ENCODE measurements at regions not wholly inside any gene's neighbourhood (a gene's known extent, or its start where the extent isn't known, plus 50 kb on each side); places are given as distances from the start of the nearest gene placed in this dataset.

- WGBS, 2 donors, result 68 to 89% methylated on average over 2 of the region's 2 CpGs
- no peak for DNase-seq
- H3K27ac ChIP-seq, result no peak overlapping the region
- H3K9me3 ChIP-seq, result no peaks in the 10 kb centered on the region
- H3K36me3 ChIP-seq, result no peaks in the 10 kb centered on the region
- ATAC-seq (ENCODE audit: low FRiP score in 2 of 2), result no peak
- no peak overlapping the region for H3K4me3 ChIP-seq
- TF ChIP-seq EP300 (IDR thresholded peaks at IDR 0.05), result no peak
- TF ChIP-seq POLR2AphosphoS5 (IDR thresholded peaks at IDR 0.05), result no peak
- TF ChIP-seq POLR2A (IDR thresholded peaks at IDR 0.05), result no peak
- TF ChIP-seq, protein P1, sequence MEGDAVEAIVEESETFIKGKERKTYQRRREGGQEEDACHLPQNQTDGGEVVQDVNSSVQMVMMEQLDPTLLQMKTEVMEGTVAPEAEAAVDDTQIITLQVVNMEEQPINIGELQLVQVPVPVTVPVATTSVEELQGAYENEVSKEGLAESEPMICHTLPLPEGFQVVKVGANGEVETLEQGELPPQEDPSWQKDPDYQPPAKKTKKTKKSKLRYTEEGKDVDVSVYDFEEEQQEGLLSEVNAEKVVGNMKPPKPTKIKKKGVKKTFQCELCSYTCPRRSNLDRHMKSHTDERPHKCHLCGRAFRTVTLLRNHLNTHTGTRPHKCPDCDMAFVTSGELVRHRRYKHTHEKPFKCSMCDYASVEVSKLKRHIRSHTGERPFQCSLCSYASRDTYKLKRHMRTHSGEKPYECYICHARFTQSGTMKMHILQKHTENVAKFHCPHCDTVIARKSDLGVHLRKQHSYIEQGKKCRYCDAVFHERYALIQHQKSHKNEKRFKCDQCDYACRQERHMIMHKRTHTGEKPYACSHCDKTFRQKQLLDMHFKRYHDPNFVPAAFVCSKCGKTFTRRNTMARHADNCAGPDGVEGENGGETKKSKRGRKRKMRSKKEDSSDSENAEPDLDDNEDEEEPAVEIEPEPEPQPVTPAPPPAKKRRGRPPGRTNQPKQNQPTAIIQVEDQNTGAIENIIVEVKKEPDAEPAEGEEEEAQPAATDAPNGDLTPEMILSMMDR (IDR thresholded peaks at IDR 0.05), result no peak
- H3K27me3 ChIP-seq, result no peaks in the 10 kb centered on the region
- peaks cover 0 to 15% (median 3%) of the 10 kb centered on the region in 4 donors for H3K4me1 ChIP-seq
Observed at GRCh38 chr2:37869304-37869703, 55.8 kb upstream of the RMDN2 start.

DNA sequence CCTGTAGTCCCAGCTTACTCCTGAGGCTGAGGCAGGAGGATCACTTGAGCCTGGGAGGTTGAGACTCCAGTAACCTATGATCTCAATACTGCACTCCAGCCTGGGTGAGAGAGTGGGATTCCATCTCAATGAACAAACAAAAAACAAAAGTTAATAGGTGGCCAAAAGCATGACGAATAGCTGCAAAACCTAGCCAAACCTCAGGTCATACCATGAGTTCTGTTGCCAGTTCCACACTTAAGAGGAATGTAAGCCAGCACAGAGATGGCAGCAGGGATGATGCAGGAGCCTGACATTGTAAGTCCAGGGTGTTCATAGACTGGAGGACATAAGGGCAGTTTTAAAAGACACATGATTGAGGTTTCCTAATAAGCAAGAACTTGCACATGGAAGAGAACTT lies 55.3 kb upstream of the RMDN2 start:
- WGBS, 2 donors, result 83 to 96% methylated on average over 1 of the region's 1 CpG
- H3K4me3 ChIP-seq, result no peak overlapping the region
- H3K36me3 ChIP-seq, result no peaks in the 10 kb centered on the region
- peaks cover 0 to 15% (median 3%) of the 10 kb centered on the region in 4 donors for H3K4me1 ChIP-seq
- H3K27ac ChIP-seq, result no peak overlapping the region
- DNase-seq (no peak), ATAC-seq (ENCODE audit: low FRiP score in 2 of 2) (peak in 1 of 2 donors; percentile 43)
- TF ChIP-seq, protein P1 (IDR thresholded peaks at IDR 0.05), result no peak
- TF ChIP-seq POLR2AphosphoS5 (IDR thresholded peaks at IDR 0.05), result no peak
- no peak for TF ChIP-seq POLR2A (IDR thresholded peaks at IDR 0.05)
- no peak for TF ChIP-seq EP300 (IDR thresholded peaks at IDR 0.05)
- H3K9me3 ChIP-seq, result no peaks in the 10 kb centered on the region
- no peaks in the 10 kb centered on the region for H3K27me3 ChIP-seq

- WGBS, 2 donors, result 39 to 63% methylated on average over 4 of the region's 4 CpGs
- peak in 1 of 2 donors; percentile 66 for ATAC-seq (ENCODE audit: low FRiP score in 2 of 2)
- Histone ChIP-seq H3K4me1 (peaks cover 0 to 11% (median 6%) of the 10 kb centered on the region in 4 donors), H3K27me3 (no peaks in the 10 kb centered on the region), H3K4me3 (no peak overlapping the region), H3K9me3 (no peaks in the 10 kb centered on the region), H3K27ac (no peak overlapping the region), H3K36me3 (no peaks in the 10 kb centered on the region)
- TF ChIP-seq, protein P1 (IDR thresholded peaks at IDR 0.05), result no peak
- TF ChIP-seq POLR2A (IDR thresholded peaks at IDR 0.05), result no peak
- no peak for TF ChIP-seq POLR2AphosphoS5 (IDR thresholded peaks at IDR 0.05)
- TF ChIP-seq EP300 (IDR thresholded peaks at IDR 0.05), result no peak
- no peak for DNase-seq
Observed at GRCh38 chr2:37870829-37871228, 54.3 kb upstream of the RMDN2 start.

GRCh38 chr2:37871456-37872191 lies 53.5 kb upstream of the RMDN2 start:
- TF ChIP-seq EP300 (IDR thresholded peaks at IDR 0.05), result no peak
- TF ChIP-seq POLR2A (IDR thresholded peaks at IDR 0.05), result no peak
- TF ChIP-seq, protein P1 (IDR thresholded peaks at IDR 0.05), result no peak
- TF ChIP-seq POLR2AphosphoS5 (IDR thresholded peaks at IDR 0.05), result no peak
- WGBS, 2 donors, result 63 to 75% methylated on average over 7 of the region's 7 CpGs
- H3K27ac ChIP-seq, result no peak overlapping the region
- no peak for ATAC-seq (ENCODE audit: low FRiP score in 2 of 2)
- H3K4me1 ChIP-seq, result peaks cover 0 to 6% (median 4%) of the 10 kb centered on the region in 4 donors
- H3K9me3 ChIP-seq, result no peaks in the 10 kb centered on the region
- DNase-seq, result no peak
- H3K27me3 ChIP-seq, result no peaks in the 10 kb centered on the region
- H3K4me3 ChIP-seq, result no peak overlapping the region
- no peaks in the 10 kb centered on the region for H3K36me3 ChIP-seq
